ENCODE measurements at regions not wholly inside any gene's neighbourhood (a gene's known extent, or its start where the extent isn't known, plus 50 kb on each side); places are given as distances from the start of the nearest gene placed in this dataset.
"Not testable (repeated sequence)": the region's sequence is repeated elsewhere in the genome, so short reads cannot be mapped to it uniquely, and the experiment has no call there.

- Mint-ChIP-seq H3K27me3 (ENCODE audit: low read depth) (no peaks in the 10 kb centered on the region), H3K4me1 (ENCODE audit: low read depth) (peaks cover 5% of the 10 kb centered on the region), H3K27ac (no peak overlapping the region)
Observed at GRCh38 chr6:169862043-169862891, 110.8 kb downstream of the ERMARD start.

GRCh38 chr6:169861431-169862042 is 110.1 kb downstream of the ERMARD start:
- Mint-ChIP-seq H3K4me1 (ENCODE audit: low read depth) (peaks cover 5% of the 10 kb centered on the region), H3K36me3 (ENCODE audit: low read depth) (no peaks in the 10 kb centered on the region), H3K4me3 (no peak overlapping the region), H3K9me3 (peaks cover 5% of the 10 kb centered on the region), H3K27me3 (ENCODE audit: low read depth) (no peaks in the 10 kb centered on the region), H3K27ac (no peak overlapping the region)
- no peak for DNase-seq (ENCODE audit: low spot score)

More at GRCh38 chr6:169862043-169862891, 110.8 kb downstream of the ERMARD start:
- Mint-ChIP-seq H3K9me3 (peaks cover 5% of the 10 kb centered on the region), H3K4me3 (no peak overlapping the region), H3K36me3 (ENCODE audit: low read depth) (no peaks in the 10 kb centered on the region)
- no peak for DNase-seq (ENCODE audit: low spot score)

GRCh38 chr6:169859978-169860703 is 108.7 kb downstream of the ERMARD start:
- H3K4me3 Mint-ChIP-seq = no peak overlapping the region
- DNase-seq (ENCODE audit: low spot score) = no peak
- no peaks in the 10 kb centered on the region for H3K27me3 Mint-ChIP-seq (ENCODE audit: low read depth)
- H3K4me1 Mint-ChIP-seq (ENCODE audit: low read depth) = peaks cover 5% of the 10 kb centered on the region
- no peaks in the 10 kb centered on the region for H3K36me3 Mint-ChIP-seq (ENCODE audit: low read depth)
- peaks cover 5% of the 10 kb centered on the region for H3K9me3 Mint-ChIP-seq
- no peak overlapping the region for H3K27ac Mint-ChIP-seq

GRCh38 chr6:169859401-169859977 is 108.1 kb downstream of the ERMARD start:
- no peaks in the 10 kb centered on the region for H3K27me3 Mint-ChIP-seq (ENCODE audit: low read depth)
- H3K27ac Mint-ChIP-seq = no peak overlapping the region
- no peak for DNase-seq (ENCODE audit: low spot score)
- H3K4me1 Mint-ChIP-seq (ENCODE audit: low read depth) = peaks cover 5% of the 10 kb centered on the region
- no peak overlapping the region for H3K4me3 Mint-ChIP-seq
- peaks cover 5% of the 10 kb centered on the region for H3K9me3 Mint-ChIP-seq
- no peaks in the 10 kb centered on the region for H3K36me3 Mint-ChIP-seq (ENCODE audit: low read depth)

- Mint-ChIP-seq H3K4me1 (ENCODE audit: low read depth) (peaks cover 5% of the 10 kb centered on the region), H3K9me3 (peaks cover 5% of the 10 kb centered on the region), H3K27me3 (ENCODE audit: low read depth) (no peaks in the 10 kb centered on the region), H3K36me3 (ENCODE audit: low read depth) (no peaks in the 10 kb centered on the region), H3K4me3 (no peak overlapping the region), H3K27ac (no peak overlapping the region)
- no peak for DNase-seq (ENCODE audit: low spot score)
Observed at GRCh38 chr6:169858935-169859351, 107.5 kb downstream of the ERMARD start.

GRCh38 chr6:169858293-169858934 is 107.0 kb downstream of the ERMARD start:
- no peak for DNase-seq (ENCODE audit: low spot score)
- H3K36me3 Mint-ChIP-seq (ENCODE audit: low read depth) = no peaks in the 10 kb centered on the region
- no peaks in the 10 kb centered on the region for H3K9me3 Mint-ChIP-seq
- H3K27me3 Mint-ChIP-seq (ENCODE audit: low read depth) = no peaks in the 10 kb centered on the region
- H3K27ac Mint-ChIP-seq = no peak overlapping the region
- no peak overlapping the region for H3K4me3 Mint-ChIP-seq
- peaks cover 5% of the 10 kb centered on the region for H3K4me1 Mint-ChIP-seq (ENCODE audit: low read depth)

GRCh38 chr6:169857343-169858292 is 106.2 kb downstream of the ERMARD start:
- Mint-ChIP-seq H3K9me3 (peaks cover 6% of the 10 kb centered on the region), H3K36me3 (ENCODE audit: low read depth) (no peaks in the 10 kb centered on the region), H3K4me3 (no peak overlapping the region), H3K4me1 (ENCODE audit: low read depth) (peaks cover 5% of the 10 kb centered on the region), H3K27ac (no peak overlapping the region), H3K27me3 (ENCODE audit: low read depth) (no peaks in the 10 kb centered on the region)
- DNase-seq (ENCODE audit: low spot score) = no peak

GRCh38 chr6:169856442-169857342 is 105.3 kb downstream of the ERMARD start:
- H3K4me1 Mint-ChIP-seq (ENCODE audit: low read depth); H3K36me3 Mint-ChIP-seq (ENCODE audit: low read depth): not testable (repeated sequence)

GRCh38 chr6:169854813-169855212 is 103.4 kb downstream of the ERMARD start:
- Mint-ChIP-seq H3K36me3 (ENCODE audit: low read depth) (no peaks in the 10 kb centered on the region), H3K4me3 (no peak overlapping the region), H3K27ac (no peak overlapping the region), H3K27me3 (ENCODE audit: low read depth) (no peaks in the 10 kb centered on the region), H3K9me3 (peaks cover 6% of the 10 kb centered on the region), H3K4me1 (ENCODE audit: low read depth) (no peaks in the 10 kb centered on the region)
- no peak for DNase-seq (ENCODE audit: low spot score)

More at GRCh38 chr6:169856442-169857342, 105.3 kb downstream of the ERMARD start:
- DNase-seq (ENCODE audit: low spot score); H3K9me3 Mint-ChIP-seq; H3K27me3 Mint-ChIP-seq (ENCODE audit: low read depth); H3K27ac Mint-ChIP-seq; H3K4me3 Mint-ChIP-seq: not testable (repeated sequence)

- no peak overlapping the region for H3K4me3 Mint-ChIP-seq
- H3K27me3 Mint-ChIP-seq (ENCODE audit: low read depth) = no peaks in the 10 kb centered on the region
- H3K36me3 Mint-ChIP-seq (ENCODE audit: low read depth) = no peaks in the 10 kb centered on the region
- DNase-seq (ENCODE audit: low spot score) = no peak
- H3K9me3 Mint-ChIP-seq = peaks cover 6% of the 10 kb centered on the region
- no peak overlapping the region for H3K27ac Mint-ChIP-seq
- H3K4me1 Mint-ChIP-seq (ENCODE audit: low read depth) = no peaks in the 10 kb centered on the region
Observed at GRCh38 chr6:169854083-169854725, 102.8 kb downstream of the ERMARD start.

GRCh38 chr6:169853196-169854082 is 102.0 kb downstream of the ERMARD start:
- no peak overlapping the region for H3K27ac Mint-ChIP-seq
- no peaks in the 10 kb centered on the region for H3K27me3 Mint-ChIP-seq (ENCODE audit: low read depth)
- peaks cover 6% of the 10 kb centered on the region for H3K9me3 Mint-ChIP-seq
- H3K4me1 Mint-ChIP-seq (ENCODE audit: low read depth) = no peaks in the 10 kb centered on the region
- no peak overlapping the region for H3K4me3 Mint-ChIP-seq
- DNase-seq (ENCODE audit: low spot score) = no peak
- no peaks in the 10 kb centered on the region for H3K36me3 Mint-ChIP-seq (ENCODE audit: low read depth)

Data from T-helper 2 cell treated with Interferon-gamma antibody and Interleukin-4, amounts not matched to agents 5 μg/mL and 100 μg/mL, for 36 hours (primary cell).